Breast epithelium (tissue), 4 donors: ENCODE measurements at regions not wholly inside any gene's neighbourhood (a gene's known extent, or its start where the extent isn't known, plus 50 kb on each side); places are given as distances from the start of the nearest gene placed in this dataset.
"Not testable (repeated sequence)": the region's sequence is repeated elsewhere in the genome, so short reads cannot be mapped to it uniquely, and the experiment has no call there.

Source experiments
- DNase-seq, 2 donors: peaks; one replicate each; pipeline ENCODE4 v3.0.0-alpha.2; 2019; ENCODE audit warnings: low spot score in 2 of 2
- H3K27ac ChIP-seq, 2 donors: fragments of 200-600 bp; sonication (generic) in 1 of 2; one replicate each; pipeline ENCODE4 v1.5.1; 2016 to 2019; ENCODE audit warnings: mild to moderate bottlenecking in 1 of 2
- H3K27me3 ChIP-seq, 2 donors: fragments of 200-600 bp; sonication (generic) in 1 of 2; one replicate each; pipeline versions ENCODE4 v1.5.1 to v1.6.0; 2017 to 2019; ENCODE audit warnings: control low read depth in 1 of 2, mild to moderate bottlenecking in 1 of 2
- H3K36me3 ChIP-seq: fragments of 200-600 bp; one replicate; pipeline ENCODE4 v1.5.1; 2019
- H3K4me1 ChIP-seq, 2 donors: fragments of 200-600 bp; sonication (generic); one replicate each; pipeline ENCODE4 v1.5.1; 2016 to 2019; ENCODE audit warnings: control low read depth in 1 of 2
- H3K4me3 ChIP-seq, 3 donors: fragments of 200-600 bp; sonication (generic); 1 replicate in 2 of 3; 2 replicates in 1 of 3; pipeline ENCODE4 v1.5.1; 2016 to 2019; ENCODE audit warnings: mild to moderate bottlenecking in 3 of 3, moderate library complexity in 2 of 3
- H3K9me3 ChIP-seq, 2 donors: fragments of 200-600 bp; sonication (generic) in 1 of 2; one replicate each; pipeline ENCODE4 v1.5.1; 2016 to 2019; ENCODE audit warnings: control low read depth in 1 of 2
- POLR2A ChIP-seq: fragments of 450-650 bp; IDR thresholded peaks from one replicate; pipeline ENCODE4 v1.6.1; 2016; ENCODE audit warnings: antibody characterized with exemption, mild to moderate bottlenecking, moderate library complexity
- POLR2AphosphoS5 ChIP-seq, 3 donors: sonication (generic); formaldehyde crosslinking; IDR thresholded peaks; one replicate each; pipeline ENCODE4 v1.6.1; 2017; ENCODE audit warnings: antibody characterized with exemption in 3 of 3
- intact Hi-C: fragments of 100-400 bp; cut with DNase I; formaldehyde crosslinking; loops from one replicate; pipeline ENCODE4 v1.15.1; 2023; ENCODE audit warnings: low total_unique reads
- TF ChIP-seq, protein P1 (sequence below), 3 donors: fragments of 450-650 bp; IDR thresholded peaks; one replicate each; pipeline ENCODE4 v1.5.1; 2016 to 2017; ENCODE audit warnings: antibody characterized with exemption in 3 of 3, mild to moderate bottlenecking in 3 of 3, moderate library complexity in 3 of 3

DNA sequence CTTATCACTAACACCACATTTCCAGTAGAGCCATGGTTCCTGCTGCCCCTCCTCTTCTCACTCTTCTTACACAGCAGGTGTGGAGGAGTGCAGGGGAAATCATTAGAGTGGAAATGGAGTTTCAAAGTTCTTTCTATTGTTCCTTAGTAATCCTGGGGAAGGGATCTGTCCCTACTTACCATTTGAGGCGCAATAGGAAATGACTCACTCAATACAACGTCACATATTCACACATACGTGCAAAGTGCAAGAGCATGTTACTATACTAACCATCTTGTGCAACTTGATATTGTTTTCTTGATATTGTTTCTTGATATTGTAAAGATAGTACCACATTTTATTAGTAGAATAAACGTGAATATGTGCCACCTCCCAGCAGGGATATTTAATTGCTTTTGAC lies 1010.2 kb downstream of the DNAJB9 start:
- no peaks in the 10 kb centered on the region for H3K4me1 ChIP-seq
- no peak overlapping the region for H3K27ac ChIP-seq
- peaks cover 0 to 6% of the 10 kb centered on the region in 2 donors for H3K9me3 ChIP-seq
- DNase-seq: no peak
- intact Hi-C loops: no loop called here
- no peak for TF ChIP-seq POLR2A
- TF ChIP-seq, protein P1, sequence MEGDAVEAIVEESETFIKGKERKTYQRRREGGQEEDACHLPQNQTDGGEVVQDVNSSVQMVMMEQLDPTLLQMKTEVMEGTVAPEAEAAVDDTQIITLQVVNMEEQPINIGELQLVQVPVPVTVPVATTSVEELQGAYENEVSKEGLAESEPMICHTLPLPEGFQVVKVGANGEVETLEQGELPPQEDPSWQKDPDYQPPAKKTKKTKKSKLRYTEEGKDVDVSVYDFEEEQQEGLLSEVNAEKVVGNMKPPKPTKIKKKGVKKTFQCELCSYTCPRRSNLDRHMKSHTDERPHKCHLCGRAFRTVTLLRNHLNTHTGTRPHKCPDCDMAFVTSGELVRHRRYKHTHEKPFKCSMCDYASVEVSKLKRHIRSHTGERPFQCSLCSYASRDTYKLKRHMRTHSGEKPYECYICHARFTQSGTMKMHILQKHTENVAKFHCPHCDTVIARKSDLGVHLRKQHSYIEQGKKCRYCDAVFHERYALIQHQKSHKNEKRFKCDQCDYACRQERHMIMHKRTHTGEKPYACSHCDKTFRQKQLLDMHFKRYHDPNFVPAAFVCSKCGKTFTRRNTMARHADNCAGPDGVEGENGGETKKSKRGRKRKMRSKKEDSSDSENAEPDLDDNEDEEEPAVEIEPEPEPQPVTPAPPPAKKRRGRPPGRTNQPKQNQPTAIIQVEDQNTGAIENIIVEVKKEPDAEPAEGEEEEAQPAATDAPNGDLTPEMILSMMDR (IDR thresholded peaks at IDR 0.05): no peak
- TF ChIP-seq POLR2AphosphoS5 (IDR thresholded peaks at IDR 0.05): no peak
- H3K4me3 ChIP-seq: no peak overlapping the region
- H3K27me3 ChIP-seq: no peaks in the 10 kb centered on the region
- no peaks in the 10 kb centered on the region for H3K36me3 ChIP-seq

DNA sequence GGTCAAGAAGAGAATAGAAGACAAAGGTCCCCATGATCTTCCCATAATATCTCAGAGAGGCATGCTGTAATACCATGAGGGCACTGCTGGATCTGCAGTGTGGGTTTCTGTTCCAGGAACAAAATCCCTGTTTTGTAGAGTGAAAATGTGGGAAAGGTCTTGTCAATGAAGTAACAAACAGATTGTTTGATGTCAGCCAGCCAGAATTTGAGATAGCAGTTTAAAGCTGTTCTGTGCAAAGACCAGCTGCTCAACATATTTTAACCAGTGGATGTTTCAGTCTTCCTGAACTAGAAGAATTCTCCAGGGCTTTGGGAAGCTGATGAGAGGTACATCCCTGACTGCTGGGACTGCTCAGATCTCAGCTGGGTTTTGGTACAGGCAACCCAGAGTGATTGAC lies 1012.5 kb downstream of the DNAJB9 start:
- Histone ChIP-seq H3K9me3 (peaks cover 0 to 14% of the 10 kb centered on the region in 2 donors), H3K4me1 (no peaks in the 10 kb centered on the region), H3K4me3 (no peak overlapping the region), H3K27me3 (no peaks in the 10 kb centered on the region), H3K36me3 (no peaks in the 10 kb centered on the region), H3K27ac (no peak overlapping the region)
- no peak for DNase-seq
- TF ChIP-seq POLR2A: no peak
- TF ChIP-seq, protein P1 (IDR thresholded peaks at IDR 0.05): no peak
- no peak for TF ChIP-seq POLR2AphosphoS5 (IDR thresholded peaks at IDR 0.05)
- intact Hi-C loops: no loop called here

DNA sequence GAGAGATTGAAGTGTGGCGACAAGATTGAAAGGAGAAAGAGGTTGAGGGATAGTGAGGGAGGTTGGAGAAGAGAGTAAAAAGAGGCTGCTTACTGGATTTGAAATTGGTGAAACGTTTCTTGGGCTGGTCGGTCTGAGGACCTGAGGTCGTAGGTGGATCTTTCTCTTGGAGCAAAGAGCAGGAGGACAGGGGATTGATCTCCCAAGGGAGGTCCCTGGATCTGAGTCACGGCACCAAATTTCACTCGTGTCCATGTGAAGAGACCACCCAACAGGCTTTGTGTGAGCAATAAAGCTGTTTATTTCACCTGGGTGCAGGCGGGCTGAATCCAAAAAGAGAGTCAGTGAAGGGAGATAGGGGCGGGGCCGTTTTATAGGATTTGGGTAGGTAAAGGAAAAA lies 1027.3 kb downstream of the DNAJB9 start:
- H3K27ac ChIP-seq, intact Hi-C loops, H3K4me3 ChIP-seq, H3K9me3 ChIP-seq, H3K36me3 ChIP-seq, DNase-seq, H3K27me3 ChIP-seq, H3K4me1 ChIP-seq: not testable (repeated sequence)

DNA sequence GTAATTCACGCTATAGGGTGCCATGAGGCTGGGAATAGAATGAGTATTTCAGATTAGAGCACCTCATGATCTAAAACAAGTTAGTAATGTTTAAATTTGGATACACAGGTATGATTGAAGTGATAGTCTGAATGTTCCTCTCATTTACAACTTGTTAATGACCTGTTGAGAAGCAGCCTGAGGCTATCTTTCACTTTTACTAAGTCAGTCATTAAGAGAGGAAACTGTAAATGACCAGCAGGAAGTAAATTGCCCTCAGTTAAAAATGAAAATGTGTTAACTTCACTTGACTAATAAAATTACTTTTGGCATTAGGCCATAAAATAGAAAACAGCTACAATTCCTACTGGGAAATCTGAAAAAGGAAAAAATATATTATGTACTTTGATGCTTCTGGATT lies 1042.0 kb downstream of the DNAJB9 start:
- intact Hi-C loops: no loop called here
- TF ChIP-seq POLR2AphosphoS5 (IDR thresholded peaks at IDR 0.05): no peak
- no peak for TF ChIP-seq POLR2A
- TF ChIP-seq, protein P1 (IDR thresholded peaks at IDR 0.05): no peak
- Histone ChIP-seq H3K36me3 (peaks cover 3% of the 10 kb centered on the region), H3K4me1 (no peaks in the 10 kb centered on the region), H3K27ac (no peak overlapping the region), H3K9me3 (no peaks in the 10 kb centered on the region), H3K27me3 (no peaks in the 10 kb centered on the region), H3K4me3 (no peak overlapping the region)
- DNase-seq: no peak

- intact Hi-C loops: no loop called here
- TF ChIP-seq, protein P1 (IDR thresholded peaks at IDR 0.05): no peak
- no peak for TF ChIP-seq POLR2A
- TF ChIP-seq POLR2AphosphoS5 (IDR thresholded peaks at IDR 0.05): no peak
- H3K27me3 ChIP-seq: no peaks in the 10 kb centered on the region
Observed at GRCh38 chr7:109616551-109617069, 1046.9 kb downstream of the DNAJB9 start.

DNA sequence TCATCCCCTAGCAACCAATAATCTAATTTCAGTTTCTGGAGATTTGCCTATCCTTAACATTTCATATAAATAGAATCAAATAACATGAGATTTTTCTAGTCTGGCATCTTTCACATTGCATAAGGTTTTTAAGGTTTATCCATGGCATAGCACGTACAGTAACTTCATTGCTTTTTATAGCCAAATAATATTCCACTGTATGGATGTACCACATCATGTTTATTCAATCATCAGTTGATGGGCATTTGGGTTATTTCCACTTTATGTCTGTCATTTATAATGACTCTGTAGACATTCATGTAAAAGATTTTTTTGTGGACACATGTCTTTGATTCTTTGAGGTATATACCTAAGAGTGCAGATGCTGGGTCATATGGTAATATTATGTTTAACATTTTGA lies 1052.6 kb downstream of the DNAJB9 start:
- no peak for DNase-seq
- no peak overlapping the region for H3K4me3 ChIP-seq
- H3K4me1 ChIP-seq: no peaks in the 10 kb centered on the region
- no peaks in the 10 kb centered on the region for H3K9me3 ChIP-seq
- no peaks in the 10 kb centered on the region for H3K27me3 ChIP-seq
- H3K36me3 ChIP-seq: no peaks in the 10 kb centered on the region
- intact Hi-C loops: no loop called here
- no peak overlapping the region for H3K27ac ChIP-seq
- TF ChIP-seq POLR2A: no peak
- TF ChIP-seq, protein P1 (IDR thresholded peaks at IDR 0.05): no peak
- TF ChIP-seq POLR2AphosphoS5 (IDR thresholded peaks at IDR 0.05): no peak

More at GRCh38 chr7:109616551-109617069, 1046.9 kb downstream of the DNAJB9 start:
- no peak for DNase-seq
- no peaks in the 10 kb centered on the region for H3K4me1 ChIP-seq
- H3K9me3 ChIP-seq: no peaks in the 10 kb centered on the region
- no peaks in the 10 kb centered on the region for H3K36me3 ChIP-seq
- no peak overlapping the region for H3K27ac ChIP-seq
- no peak overlapping the region for H3K4me3 ChIP-seq

DNA sequence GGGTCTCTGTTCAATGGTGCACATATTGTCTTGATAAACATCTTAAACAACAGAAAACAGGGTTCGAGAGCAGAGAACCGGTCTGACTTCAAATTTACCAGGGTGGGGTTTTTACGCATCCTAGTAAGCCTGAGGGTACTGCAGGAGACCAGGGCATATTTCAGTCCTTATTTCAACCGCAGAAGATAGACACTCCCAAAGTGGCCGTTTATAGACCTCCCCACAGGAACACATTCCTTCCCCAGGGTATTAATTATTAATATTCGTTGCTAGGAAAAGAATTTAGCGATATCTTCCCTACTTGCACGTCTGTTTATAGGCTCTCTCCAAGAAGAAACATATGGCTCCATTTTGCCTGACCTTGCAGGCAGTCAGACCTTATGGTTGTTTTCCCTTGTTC lies 1063.2 kb downstream of the DNAJB9 start:
- H3K27me3 ChIP-seq, H3K27ac ChIP-seq, H3K36me3 ChIP-seq, H3K9me3 ChIP-seq, H3K4me3 ChIP-seq, intact Hi-C loops, DNase-seq, H3K4me1 ChIP-seq: not testable (repeated sequence)
